ENCODE measurements at regions not wholly inside any gene's neighbourhood (a gene's known extent, or its start where the extent isn't known, plus 50 kb on each side); places are given as distances from the start of the nearest gene placed in this dataset.

DNA sequence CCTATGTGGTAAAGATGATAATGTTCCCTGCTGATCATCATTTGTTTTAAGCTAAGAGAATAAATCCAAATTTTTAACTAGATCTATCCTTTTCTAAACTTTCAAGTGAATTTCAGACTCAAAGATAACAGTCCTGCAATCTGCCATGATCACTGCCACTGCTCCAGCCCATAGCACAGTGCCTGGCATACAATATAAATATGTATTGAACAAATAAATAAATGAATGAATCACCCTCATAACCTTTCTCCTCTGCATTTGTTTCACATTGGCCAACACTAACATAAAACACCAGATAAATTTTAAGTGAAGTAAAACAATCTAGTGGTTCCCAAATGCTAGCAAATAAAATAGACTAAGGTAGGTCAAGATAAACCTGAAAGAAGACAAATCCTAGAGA lies 439.0 kb downstream of the GPM6A start:
- Histone ChIP-seq H3K27me3 (no peaks in the 10 kb centered on the region), H3K27ac (no peak overlapping the region), H3K36me3 (no peaks in the 10 kb centered on the region), H3K9me3 (no peaks in the 10 kb centered on the region), H3K4me3 (no peak overlapping the region), H3K4me1 (no peaks in the 10 kb centered on the region)
- DNase-seq: no peak
- ATAC-seq (ENCODE audit: low FRiP score in 2 of 2): no peak
- TF ChIP-seq POLR2AphosphoS5 (IDR thresholded peaks at IDR 0.05): no peak
- no peak for TF ChIP-seq CTCF (IDR thresholded peaks at IDR 0.05)
- TF ChIP-seq POLR2A (IDR thresholded peaks at IDR 0.05): no peak
- no peak for TF ChIP-seq EP300 (IDR thresholded peaks at IDR 0.05)

GRCh38 chr4:175374459-175374858 lies 437.6 kb downstream of the GPM6A start:
- Histone ChIP-seq H3K4me3 (no peak overlapping the region), H3K36me3 (no peaks in the 10 kb centered on the region), H3K9me3 (no peaks in the 10 kb centered on the region), H3K27ac (no peak overlapping the region), H3K27me3 (no peaks in the 10 kb centered on the region), H3K4me1 (no peaks in the 10 kb centered on the region)
- DNase-seq (no peak), ATAC-seq (ENCODE audit: low FRiP score in 2 of 2) (no peak)
- no peak for TF ChIP-seq POLR2AphosphoS5 (IDR thresholded peaks at IDR 0.05)
- no peak for TF ChIP-seq CTCF (IDR thresholded peaks at IDR 0.05)
- 75 to 79% methylated on average over 3 of the region's 3 CpGs for WGBS, 2 donors

- no peaks in the 10 kb centered on the region for H3K27me3 ChIP-seq
- no peak overlapping the region for H3K4me3 ChIP-seq
- H3K36me3 ChIP-seq: no peaks in the 10 kb centered on the region
- H3K27ac ChIP-seq: no peak overlapping the region
- DNase-seq: peak in 1 of 2 donors; percentile 22
- H3K9me3 ChIP-seq: no peaks in the 10 kb centered on the region
- no peak for ATAC-seq (ENCODE audit: low FRiP score in 2 of 2)
- TF ChIP-seq POLR2A (IDR thresholded peaks at IDR 0.05): no peak
- TF ChIP-seq EP300 (IDR thresholded peaks at IDR 0.05): no peak
- TF ChIP-seq POLR2AphosphoS5 (IDR thresholded peaks at IDR 0.05): no peak
- TF ChIP-seq CTCF (IDR thresholded peaks at IDR 0.05): no peak
- WGBS, 2 donors: 86 to 93% methylated on average over 8 of the region's 8 CpGs
- no peaks in the 10 kb centered on the region for H3K4me1 ChIP-seq
These were observed 435.6 kb downstream of the GPM6A start for GRCh38 chr4:175376287-175376977.

DNA sequence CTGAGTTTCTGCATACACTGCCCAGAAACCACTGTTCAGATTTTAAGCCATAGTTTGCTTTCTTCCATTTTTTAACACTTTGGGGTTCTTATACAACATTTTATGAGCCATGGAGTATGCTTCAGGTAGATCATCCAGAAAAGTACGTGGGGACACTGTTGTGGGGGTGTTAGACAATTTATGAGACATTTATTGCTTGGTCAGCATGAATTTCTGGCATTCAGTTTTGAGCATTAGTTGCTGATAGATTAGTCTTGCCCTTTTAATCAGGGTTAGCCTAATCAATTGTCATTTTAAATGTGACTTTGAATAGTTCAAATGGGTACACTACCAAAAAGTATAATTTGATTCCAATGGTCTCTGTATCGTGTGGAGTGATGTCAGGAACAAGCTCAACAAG lies 434.9 kb downstream of the GPM6A start:
- H3K9me3 ChIP-seq: no peaks in the 10 kb centered on the region
- no peak for DNase-seq
- no peak overlapping the region for H3K4me3 ChIP-seq
- TF ChIP-seq POLR2A (IDR thresholded peaks at IDR 0.05) (no peak), POLR2AphosphoS5 (IDR thresholded peaks at IDR 0.05) (no peak), CTCF (IDR thresholded peaks at IDR 0.05) (no peak), EP300 (IDR thresholded peaks at IDR 0.05) (no peak)
- H3K36me3 ChIP-seq: no peaks in the 10 kb centered on the region
- no peaks in the 10 kb centered on the region for H3K4me1 ChIP-seq
- no peak for ATAC-seq (ENCODE audit: low FRiP score in 2 of 2)
- no peaks in the 10 kb centered on the region for H3K27me3 ChIP-seq
- 64 to 84% methylated on average over 2 of the region's 2 CpGs for whole genome bisulfite sequencing, 2 donors
- H3K27ac ChIP-seq: no peak overlapping the region

GRCh38 chr4:175378372-175378771 lies 433.7 kb downstream of the GPM6A start:
- 66 to 74% methylated on average over 4 of the region's 4 CpGs for WGBS, 2 donors
- no peaks in the 10 kb centered on the region for H3K27me3 ChIP-seq
- H3K9me3 ChIP-seq: no peaks in the 10 kb centered on the region
- no peaks in the 10 kb centered on the region for H3K36me3 ChIP-seq
- H3K4me3 ChIP-seq: no peak overlapping the region
- H3K27ac ChIP-seq: no peak overlapping the region
- TF ChIP-seq CTCF (IDR thresholded peaks at IDR 0.05): no peak
- no peak for TF ChIP-seq EP300 (IDR thresholded peaks at IDR 0.05)
- no peaks in the 10 kb centered on the region for H3K4me1 ChIP-seq
- DNase-seq (no peak), ATAC-seq (ENCODE audit: low FRiP score in 2 of 2) (no peak)

All from upper lobe of left lung (tissue), 6 donors.